NCI-H524 treated with DMSO at 0.1 percent for 48 hours (cell line): ENCODE measurements at regions not wholly inside any gene's neighbourhood (a gene's known extent, or its start where the extent isn't known, plus 50 kb on each side); places are given as distances from the start of the nearest gene placed in this dataset.
A peak's percentile ranks its signal among the peaks of the same experiment; 100 is the strongest.
"Not testable (repeated sequence)": the region's sequence is repeated elsewhere in the genome, so short reads cannot be mapped to it uniquely, and the experiment has no call there.

Source experiments
- DNase-seq: peaks from one replicate; lab custom pipeline; 2025; lab: John Stamatoyannopoulos, UW

DNA sequence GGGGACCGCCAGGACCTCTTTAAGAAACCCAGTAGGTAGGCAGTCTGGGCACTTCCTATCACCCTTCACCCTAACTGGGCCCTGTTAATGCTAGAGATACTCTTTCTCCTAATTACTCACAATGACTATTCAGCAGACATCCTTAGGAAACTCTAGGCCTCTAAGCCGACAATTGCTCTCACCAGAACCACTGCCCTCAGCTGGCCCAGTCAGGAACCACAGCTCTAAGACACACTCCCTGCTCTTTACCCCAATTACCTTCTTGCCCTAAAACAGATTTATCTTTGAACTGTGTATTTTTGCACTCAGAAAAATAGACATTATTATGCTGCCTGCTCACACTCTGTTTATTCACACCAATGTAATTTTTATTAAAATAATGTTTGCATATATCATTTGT is 432.6 kb upstream of the SLC30A5 start:
- no peak for DNase-seq

DNA sequence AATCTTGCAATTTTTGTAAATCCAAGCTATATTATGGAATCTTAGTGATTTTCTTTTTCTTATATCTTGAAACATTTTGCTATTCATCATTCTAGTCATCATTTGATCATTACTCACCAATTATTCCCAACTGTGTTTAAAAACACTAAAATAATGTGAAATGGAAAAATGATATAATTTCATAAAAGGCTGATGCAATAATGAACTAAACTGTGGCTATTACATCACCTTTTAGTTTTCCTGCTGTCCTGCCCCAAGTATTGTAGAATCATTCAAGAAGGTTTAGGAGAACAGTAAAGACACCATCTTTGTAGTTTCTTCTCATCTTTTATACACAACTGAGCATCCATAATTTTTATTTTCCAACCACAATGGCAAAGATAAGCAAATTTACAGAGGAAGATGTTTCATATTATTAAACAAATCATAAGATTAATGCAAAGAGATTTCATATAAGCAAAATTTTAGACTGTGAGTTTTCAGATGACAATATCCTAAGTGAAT is 431.0 kb upstream of the SLC30A5 start:
- no peak for DNase-seq

DNA sequence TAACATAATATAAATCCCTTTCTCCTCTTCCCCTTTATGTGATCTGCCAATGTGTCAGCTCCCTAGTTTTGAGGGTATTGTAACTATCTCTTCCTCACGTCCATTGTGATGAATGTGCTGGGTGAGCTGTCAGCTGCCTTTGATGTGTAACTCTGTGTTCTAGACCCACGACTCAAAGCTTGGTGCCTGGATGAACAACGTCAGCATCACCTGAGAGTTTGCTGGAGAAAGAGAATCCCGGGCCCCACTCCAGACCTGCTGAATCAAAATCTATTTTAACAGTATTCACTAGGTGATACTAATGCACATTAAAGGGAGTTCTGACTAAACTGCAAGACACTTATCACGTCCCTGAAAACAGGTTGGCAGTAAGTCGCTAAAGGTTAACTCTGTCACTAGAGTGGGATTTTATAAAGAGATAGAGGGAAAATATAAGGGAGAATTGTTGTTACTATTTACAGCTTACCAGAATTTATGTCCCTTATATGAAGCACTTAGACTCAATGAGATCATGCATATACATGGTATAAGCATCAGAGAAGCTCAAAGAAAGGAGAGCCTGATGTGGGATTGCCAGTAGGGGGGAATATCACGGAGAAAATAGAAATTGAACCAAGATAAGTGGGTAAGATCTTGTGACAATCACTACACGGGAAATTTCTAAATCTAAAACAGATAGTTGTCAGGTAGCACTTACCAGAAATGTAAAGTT is 423.8 kb upstream of the SLC30A5 start:
- no peak for DNase-seq

DNA sequence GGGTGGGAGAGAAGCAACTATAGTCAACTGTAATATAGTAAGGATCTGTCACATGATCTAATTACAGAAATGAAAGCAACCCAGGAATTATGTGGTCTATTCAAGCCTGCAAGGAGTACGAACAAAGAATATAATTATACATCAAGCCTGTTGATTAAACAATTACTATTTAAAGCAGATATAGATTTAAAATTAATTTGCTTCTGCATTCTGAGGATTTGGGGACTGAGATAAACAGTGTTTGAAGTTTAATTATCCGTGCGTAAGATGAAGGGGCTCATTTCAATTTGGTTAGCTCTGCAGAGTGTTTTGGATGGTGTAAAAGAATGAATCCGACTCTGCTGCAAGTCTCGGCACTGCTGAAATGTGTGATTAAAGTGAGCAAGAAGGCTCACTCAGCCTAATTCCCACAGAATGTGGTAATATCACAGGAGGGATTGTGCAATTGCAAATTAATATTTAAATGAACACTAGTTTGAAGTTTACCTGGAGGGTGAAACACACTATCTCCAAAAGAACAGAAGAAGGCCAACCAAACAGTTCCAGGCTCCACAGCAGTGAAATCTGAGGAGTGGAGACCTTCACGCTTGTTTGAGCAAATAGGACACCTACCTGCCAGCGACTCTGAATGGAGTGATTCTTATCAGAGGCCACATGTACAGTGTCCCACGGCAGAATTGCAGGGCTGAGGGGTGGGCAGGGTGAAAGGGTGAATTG is 420.6 kb upstream of the SLC30A5 start:
- DNase-seq, result no peak

DNA sequence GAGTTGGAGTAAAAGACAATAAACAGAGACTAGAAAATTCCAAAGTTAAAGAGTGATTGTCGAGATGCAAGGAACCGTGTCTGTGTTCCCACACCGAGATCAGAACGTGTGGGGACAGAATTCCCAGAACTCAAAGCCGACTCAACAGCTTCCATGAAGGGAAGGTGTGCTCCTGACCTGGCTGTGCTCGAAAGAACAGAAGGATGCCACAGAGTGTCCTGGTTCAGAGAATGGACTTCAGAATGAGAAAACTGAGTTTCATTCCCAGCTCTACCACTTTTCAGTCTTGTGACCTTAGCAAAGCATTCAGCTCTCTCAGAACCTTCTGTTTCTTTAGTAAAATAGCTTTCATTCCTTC is 420.0 kb upstream of the SLC30A5 start:
- DNase-seq, result no peak

DNA sequence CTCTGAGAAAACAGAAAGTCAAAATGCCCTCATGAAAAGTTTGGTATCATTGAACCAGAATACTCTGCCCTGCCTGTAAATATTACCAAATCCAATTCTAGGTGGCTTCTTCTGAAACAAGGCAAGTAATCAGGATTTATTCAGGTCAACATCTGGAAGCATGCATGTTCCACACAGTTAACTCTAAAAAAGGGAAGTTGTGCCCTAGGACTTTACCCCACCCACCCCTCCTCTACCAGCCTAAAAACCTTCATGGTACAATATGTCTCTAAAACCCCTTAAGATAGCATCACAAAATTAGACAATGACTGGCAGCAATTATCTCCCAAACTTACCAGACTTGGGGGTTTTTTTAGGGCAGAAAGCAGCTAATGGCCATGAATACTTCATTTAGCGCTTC is 414.8 kb upstream of the SLC30A5 start:
- no peak for DNase-seq

DNA sequence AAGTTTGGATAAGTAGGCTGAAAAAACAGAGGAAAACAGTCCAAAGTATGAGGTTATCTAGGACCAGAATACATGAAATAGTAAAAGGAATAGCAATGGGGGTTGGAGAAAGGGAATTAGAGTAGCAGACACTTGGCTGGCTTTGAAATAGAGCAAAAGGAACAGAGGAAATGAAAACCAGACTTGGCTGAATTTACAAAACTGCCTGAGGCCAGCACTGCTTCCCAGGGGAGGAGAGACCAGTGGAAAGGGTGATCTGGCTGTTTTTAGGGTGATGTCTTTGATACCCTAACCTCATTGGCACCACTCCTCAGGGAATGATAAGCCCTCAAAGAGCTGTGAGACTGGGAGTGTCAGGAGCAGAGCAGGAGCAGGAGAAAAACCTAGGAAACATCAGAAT is 413.4 kb upstream of the SLC30A5 start:
- DNase-seq, result no peak

DNA sequence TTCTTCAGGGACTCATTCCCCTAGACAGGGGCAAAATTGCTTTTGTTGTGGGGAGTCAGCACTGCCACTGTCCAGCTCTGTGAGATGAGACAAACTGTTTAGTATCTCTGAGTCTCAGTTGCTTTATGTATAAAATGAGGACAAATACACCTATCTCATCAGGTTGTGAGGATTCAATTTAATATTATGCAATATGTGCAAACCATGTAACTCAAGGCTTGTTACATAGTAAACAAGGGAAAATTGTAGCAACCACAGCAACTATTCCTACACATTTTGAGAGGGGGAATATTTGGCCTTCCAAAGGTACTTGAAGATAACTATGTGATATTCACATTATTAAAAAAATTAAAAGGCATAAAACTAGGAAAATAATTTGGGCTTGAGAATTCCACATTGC is 411.9 kb upstream of the SLC30A5 start:
- no peak for DNase-seq

DNA sequence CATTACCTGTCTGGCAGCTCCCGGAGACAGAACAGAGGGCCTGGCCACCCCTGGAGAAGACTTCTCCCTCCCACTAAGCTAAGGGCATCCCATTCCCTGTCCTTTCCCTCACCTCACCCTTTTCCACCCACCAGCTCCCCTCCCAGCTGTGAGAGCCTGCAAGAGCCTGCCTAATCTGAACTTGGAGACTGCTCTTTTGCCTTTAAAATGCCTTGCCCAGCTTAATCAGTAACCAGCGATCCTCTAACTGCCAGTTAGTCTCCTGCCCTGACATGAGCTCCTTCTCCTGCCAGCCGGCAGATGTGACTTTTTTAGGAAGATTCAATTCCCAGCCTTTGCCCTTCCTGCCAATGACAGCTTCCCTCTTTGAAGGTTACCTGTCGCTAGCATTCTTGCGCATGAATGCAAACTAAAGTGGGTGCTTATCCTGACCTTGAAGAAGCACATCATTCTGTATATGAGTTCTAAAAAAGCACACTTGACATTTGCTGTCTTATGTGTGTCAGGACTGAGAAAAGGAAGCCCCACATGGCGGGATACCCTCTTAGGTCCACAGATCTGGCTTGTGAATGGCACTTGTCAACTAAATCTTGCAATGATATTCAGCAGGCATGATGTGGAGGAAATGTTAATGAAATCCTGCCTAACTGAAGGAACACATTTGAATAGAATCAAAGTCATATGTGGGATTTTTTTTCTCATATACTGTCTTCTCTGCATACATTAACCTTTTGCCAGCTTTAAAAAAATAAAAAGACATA is 411.2 kb upstream of the SLC30A5 start:
- DNase-seq, result no peak

DNA sequence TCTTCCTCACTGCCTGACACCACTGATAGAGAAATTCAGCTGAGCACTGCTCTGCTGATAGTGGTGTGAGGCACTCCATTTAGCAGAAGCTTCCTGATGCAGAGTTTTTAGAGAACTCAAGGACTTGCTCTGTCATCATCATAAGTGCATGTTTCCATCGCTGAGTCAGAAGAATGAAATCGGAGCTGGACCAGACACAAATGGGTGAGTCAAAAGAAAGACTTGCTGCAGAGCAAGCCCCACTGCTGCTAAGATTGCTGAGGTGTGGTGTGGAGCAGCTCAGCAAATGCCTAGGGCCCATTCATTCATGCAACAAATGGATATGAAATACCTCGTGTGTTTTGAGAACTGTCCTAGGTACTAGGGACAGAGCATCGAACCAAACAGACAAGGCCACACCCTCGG is 410.2 kb upstream of the SLC30A5 start:
- DNase-seq, result no peak

DNA sequence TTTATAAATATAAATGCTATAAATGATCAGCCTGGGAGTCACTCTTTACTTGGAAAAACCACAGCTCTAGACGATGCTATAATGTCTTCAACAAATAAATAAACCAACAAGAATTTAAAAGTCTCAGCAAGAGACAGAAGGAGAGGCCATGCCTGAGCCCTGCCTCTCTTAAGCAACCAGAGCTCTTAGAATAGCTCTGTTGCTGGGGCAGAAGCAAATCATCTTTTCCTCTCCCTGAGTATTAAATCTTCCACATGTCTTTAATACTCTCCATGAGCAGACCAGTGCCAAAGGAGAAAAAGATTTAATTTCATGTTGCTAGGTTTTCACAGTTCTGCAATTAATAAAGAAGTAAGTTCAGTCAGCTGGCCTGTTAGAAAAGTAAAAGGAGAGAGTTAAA is 408.0 kb upstream of the SLC30A5 start:
- DNase-seq, result no peak

DNA sequence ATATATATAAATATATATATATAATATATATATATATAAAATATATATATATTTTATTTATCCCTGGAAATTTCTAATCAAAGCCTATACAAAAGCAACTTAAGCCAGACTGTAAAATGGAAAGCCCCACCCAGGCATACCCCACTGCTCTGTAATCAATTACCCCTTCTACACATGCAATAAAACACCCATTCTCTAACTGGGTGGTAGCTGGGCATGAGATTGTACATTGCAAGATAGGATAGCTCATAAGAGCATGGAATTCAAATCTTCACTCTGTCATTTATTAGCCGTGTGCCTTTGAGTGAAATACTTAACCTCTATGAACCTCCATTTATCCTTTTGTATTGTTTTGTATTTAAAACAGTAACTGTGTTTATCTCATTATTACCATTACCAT is 405.3 kb upstream of the SLC30A5 start:
- DNase-seq, result no peak

DNA sequence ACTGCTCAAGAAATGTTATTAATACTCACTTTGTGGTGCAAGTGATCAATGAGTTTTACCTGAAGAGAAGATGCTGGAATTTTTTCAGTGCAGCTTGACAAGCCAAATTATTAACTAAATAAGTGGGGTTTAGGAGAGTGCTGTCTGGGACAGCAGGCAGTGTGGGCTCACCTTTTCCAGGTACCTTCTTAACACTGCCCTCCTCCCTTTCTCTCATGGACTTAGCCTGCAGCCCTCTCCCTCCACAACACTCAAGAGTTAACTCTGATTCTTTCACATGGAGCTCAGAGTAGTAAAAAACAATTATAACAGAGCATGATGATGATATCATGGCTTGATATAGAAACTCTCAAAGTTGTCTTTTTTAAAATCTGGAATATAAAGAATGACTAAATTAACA is 404.8 kb upstream of the SLC30A5 start:
- DNase-seq, result no peak

DNA sequence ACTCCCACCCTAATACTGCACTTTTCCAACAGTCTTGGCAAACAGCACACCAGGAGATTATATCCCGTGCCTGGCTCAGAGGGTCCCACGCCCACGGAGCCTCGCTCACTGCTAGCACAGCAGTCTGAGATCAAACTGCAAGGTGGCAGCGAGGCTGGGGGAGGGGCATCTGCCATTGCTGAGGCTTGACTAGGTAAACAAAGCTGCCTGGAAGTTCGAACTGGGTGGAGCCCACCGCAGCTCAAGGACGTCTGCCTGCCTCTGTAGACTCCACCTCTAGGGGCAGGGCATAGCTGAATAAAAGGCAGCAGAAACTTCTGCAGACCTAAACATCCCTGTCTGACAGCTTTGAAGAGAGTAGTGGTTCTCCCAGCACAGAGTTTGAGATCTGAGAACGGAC is 401.9 kb upstream of the SLC30A5 start:
- DNase-seq, result not testable (repeated sequence)

DNA sequence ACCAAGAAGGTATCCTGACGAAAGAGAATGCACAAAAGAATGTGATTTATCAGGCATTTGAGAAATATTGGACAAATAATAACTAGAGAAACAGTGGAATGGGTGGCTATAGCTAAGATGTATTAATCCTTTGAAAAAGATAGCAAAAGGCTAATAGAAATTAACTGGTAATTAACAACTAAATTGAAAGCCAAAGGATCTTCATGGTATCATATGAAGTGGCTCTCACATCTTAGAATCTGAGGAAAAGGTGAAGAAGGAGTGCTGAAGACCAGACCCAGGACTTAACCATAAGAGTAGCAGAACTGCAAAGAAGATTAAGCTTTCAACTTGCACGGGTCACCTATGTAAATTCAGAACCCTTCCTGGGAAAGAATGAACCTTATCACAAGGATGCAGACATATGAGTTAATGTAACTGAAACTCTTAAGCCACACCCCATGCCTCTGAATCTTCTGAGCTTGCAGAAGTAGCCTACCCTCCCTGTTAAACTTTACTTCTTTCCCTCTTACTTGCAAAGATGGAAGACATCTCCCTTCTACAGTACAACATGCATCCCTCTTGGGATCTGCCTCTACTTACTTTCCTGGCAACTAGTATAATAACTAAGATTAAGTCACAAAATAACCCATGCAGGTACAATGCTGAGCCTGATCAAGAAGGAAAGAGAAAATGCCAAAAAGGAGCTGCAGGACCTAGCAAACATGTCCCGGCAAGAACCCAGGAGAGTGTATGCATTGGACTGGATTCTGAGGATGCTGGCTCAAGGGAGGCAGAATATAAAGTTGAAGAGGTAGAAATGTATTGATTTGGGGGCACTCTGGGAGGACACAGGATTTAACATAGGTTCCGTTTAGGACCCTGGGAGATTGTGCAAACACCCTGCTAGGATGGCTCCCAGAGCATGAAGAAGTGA is 395.5 kb upstream of the SLC30A5 start:
- no peak for DNase-seq

DNA sequence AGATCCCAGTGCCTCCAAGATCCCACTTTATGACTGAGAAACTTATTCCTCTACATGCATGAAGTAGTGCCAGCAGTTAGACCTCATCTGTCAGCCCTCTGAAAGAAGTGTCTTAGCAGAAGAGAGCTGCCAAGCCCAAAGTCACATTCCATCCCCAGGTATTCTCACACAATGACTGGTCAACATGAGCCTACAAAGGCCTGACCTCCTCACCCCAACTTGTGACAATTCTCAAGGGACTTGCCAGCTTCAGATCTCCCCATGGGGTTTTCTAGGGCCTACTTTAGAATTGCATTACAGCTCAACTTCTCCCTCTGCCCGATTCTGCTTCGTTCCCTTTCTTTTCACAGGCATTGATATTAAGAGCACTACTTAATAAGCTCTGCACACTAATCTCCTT is 393.8 kb upstream of the SLC30A5 start:
- DNase-seq, result no peak

DNA sequence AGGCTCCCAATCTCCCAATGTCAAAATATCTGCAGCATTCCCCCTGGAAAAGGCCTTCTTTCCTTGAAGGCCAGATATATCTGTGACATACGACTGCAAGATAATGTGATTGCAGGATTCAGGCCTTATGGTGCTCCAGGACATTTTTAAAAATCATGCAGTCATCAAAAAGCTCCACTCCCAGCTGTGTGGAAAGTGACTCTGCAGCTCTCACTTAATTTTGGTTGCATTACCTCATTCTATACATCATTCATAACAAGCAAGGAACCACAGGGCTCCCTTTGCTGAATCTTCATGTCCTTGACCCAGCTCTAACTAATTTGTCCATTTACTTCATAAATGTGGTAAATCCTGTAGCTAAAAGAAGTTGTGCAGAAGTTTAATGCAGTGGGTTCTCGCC is 386.2 kb upstream of the SLC30A5 start:
- no peak for DNase-seq

DNA sequence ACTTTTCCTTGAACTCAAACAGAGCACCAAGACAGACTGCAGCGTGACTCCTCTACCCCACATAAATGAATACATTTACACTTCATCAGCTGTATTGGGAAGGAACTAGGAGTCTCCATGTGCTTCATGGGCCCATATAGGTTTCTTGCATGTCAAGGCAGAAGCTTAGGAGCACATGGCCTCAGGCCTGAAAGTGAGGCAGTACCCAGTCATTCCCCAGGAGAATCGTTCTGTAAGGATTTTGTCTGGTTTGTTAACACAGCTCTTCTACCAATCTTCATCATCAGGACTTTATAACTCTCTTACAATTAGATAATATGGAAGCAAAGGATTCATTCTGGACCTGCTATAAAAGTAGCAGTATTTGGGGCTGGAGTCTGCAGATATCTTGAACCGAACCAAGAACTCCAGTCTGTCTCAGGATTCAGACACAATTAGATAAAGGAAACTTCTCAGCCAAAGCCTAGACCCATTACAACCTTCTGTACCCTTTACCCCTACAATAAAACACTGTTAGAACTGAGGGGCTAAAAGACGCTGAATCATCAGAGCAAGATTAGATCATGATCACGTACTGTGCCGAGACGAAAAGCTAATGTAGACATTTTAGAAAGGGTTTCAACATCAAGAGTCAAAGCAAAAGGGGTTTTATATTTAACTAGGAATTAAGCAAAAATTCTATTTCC is 385.5 kb upstream of the SLC30A5 start:
- DNase-seq, result no peak

DNA sequence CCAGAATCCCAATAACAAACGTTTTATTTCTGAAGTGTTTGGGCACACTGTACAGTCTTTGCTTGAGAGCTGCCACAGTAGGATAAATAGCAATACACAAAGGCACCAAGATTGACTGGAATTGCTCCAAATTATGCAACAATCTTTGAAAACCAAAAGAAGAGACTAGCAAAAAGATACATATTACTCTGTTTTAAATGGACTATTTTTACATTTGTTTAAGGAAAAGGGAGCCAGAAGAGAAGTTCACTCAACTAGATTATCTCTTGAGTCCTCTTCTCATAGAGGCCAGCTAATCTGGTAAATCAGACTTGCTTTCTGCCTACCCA is 385.0 kb upstream of the SLC30A5 start:
- DNase-seq, result no peak

DNA sequence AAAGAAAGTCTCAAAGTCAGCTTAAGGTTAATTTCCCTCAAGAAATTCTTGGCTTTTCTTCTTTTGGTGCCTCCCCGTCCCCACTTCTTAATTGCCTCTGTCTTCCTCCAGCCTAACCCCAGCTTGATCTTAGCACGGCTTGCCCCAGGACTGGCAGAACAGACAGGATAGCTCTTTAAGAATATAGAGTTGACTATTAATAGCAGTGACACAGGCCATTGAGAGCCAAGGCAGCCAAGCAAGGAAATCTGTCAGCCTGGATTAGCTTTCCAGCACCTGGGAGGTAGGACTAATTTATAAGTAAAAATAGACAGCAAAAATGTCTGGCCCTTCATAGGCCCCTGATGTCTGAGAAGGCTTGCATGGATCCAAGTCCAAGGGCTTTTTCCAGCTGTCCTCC is 384.6 kb upstream of the SLC30A5 start:
- DNase-seq, result peak; percentile 40

DNA sequence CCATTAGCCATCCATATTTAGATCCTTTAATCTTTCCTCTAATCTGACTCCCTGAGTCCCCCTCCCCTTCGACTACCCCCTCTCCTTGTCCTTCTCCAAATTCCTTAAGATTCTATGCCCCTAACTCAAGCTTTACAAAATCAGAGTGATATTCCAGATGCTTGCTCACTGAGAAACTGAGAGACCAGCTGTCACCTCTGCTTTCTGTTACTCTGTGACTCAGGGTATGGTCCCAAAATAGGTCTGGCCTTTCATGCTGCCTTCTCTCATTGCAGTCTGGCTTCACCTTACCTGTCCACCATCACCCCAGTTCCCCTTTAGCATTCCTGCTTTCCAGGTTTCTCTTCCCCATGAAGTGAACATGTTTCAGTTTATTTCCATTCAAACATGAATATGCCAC is 383.3 kb upstream of the SLC30A5 start:
- DNase-seq, result peak; percentile 53
